ENCODE measurements at regions not wholly inside any gene's neighbourhood (a gene's known extent, or its start where the extent isn't known, plus 50 kb on each side); places are given as distances from the start of the nearest gene placed in this dataset.

- Histone ChIP-seq H2AFZ (ENCODE audit: low read depth, low read length) (no peak overlapping the region), H3K36me3 (ENCODE audit: control insufficient read depth in 2 of 2, extremely low read depth in 1 of 2, insufficient read depth in 2 of 2, low read length in 2 of 2) (no peaks in the 10 kb centered on the region), H3K79me2 (ENCODE audit: control insufficient read depth, insufficient read depth, low read length) (no peaks in the 10 kb centered on the region), H3K9ac (replicated peaks; ENCODE audit: extremely low read depth, insufficient read depth, low read length) (no peak overlapping the region), H3K4me3 (replicated peaks in 1 of 3; ENCODE audit: insufficient read depth in 1 of 3, low read depth in 1 of 3, low read length in 3 of 3) (no peak overlapping the region), H3K4me2 (ENCODE audit: insufficient read depth, low read length) (no peak overlapping the region), H3K9me1 (replicated peaks; ENCODE audit: control insufficient read depth, extremely low read depth, insufficient read depth, low read length) (no peaks in the 10 kb centered on the region), H4K20me1 (replicated peaks; ENCODE audit: control insufficient read depth, extremely low read depth, insufficient read depth, low read length) (no peaks in the 10 kb centered on the region), H3K9me3 (replicated peaks; ENCODE audit: control insufficient read depth, insufficient read depth, low read length) (no peaks in the 10 kb centered on the region), H3K4me1 (ENCODE audit: control insufficient read depth, extremely low read depth, insufficient read depth, low read length) (no peaks in the 10 kb centered on the region), H3K27me3 (ENCODE audit: control insufficient read depth in 2 of 2, insufficient read depth in 2 of 2, low read length in 2 of 2) (no peaks in the 10 kb centered on the region), H3K27ac (ENCODE audit: insufficient read depth, low read depth, low read length) (no peak overlapping the region)
- CTCF ChIA-PET = no interaction called here
- dilution Hi-C loops (cut with MboI; ENCODE audit: extremely low pct_ligation_motif_present, low sequenced_read_pairs) (no loop called here), intact Hi-C loops (cut with micrococcal nuclease) (no loop called here)
- FAIRE-seq (no peak), DNase-seq (ENCODE audit: low read depth, low spot score) (no peak)
- no TSS peak for BruUV-seq (replicated peaks)
- TF ChIP-seq GATA2 (IDR thresholded peaks at IDR 0.05; ENCODE audit: insufficient read depth, insufficient read length, low read depth, low read length) = no peak
- TF ChIP-seq POLR2A (IDR thresholded peaks at IDR 0.05; ENCODE audit: low read depth, low read length) = no peak
- TF ChIP-seq, protein P1, sequence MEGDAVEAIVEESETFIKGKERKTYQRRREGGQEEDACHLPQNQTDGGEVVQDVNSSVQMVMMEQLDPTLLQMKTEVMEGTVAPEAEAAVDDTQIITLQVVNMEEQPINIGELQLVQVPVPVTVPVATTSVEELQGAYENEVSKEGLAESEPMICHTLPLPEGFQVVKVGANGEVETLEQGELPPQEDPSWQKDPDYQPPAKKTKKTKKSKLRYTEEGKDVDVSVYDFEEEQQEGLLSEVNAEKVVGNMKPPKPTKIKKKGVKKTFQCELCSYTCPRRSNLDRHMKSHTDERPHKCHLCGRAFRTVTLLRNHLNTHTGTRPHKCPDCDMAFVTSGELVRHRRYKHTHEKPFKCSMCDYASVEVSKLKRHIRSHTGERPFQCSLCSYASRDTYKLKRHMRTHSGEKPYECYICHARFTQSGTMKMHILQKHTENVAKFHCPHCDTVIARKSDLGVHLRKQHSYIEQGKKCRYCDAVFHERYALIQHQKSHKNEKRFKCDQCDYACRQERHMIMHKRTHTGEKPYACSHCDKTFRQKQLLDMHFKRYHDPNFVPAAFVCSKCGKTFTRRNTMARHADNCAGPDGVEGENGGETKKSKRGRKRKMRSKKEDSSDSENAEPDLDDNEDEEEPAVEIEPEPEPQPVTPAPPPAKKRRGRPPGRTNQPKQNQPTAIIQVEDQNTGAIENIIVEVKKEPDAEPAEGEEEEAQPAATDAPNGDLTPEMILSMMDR (IDR thresholded peaks at IDR 0.05; ENCODE audit: extremely low read depth in 1 of 2, insufficient read depth in 1 of 2, low read depth in 1 of 2, low read length in 2 of 2) = no peak
- no peak for TF ChIP-seq EZH2 (IDR thresholded peaks at IDR 0.05; ENCODE audit: borderline replicate concordance, low read depth, low read length, severe bottlenecking)
- TF ChIP-seq FOS (IDR thresholded peaks at IDR 0.05; ENCODE audit: borderline replicate concordance, insufficient read depth, low read length) = no peak
- no peak for TF ChIP-seq POLR2AphosphoS5 (IDR thresholded peaks at IDR 0.05; ENCODE audit: insufficient read depth, low read depth, low read length)
- POLR2A ChIA-PET = no interaction called here
These were observed 102.9 kb downstream of the LRRN1 start for GRCh38 chr3:3902161-3902560.

GRCh38 chr3:3906171-3906570 is 106.9 kb downstream of the LRRN1 start:
- Histone ChIP-seq H3K36me3 (ENCODE audit: control insufficient read depth in 2 of 2, extremely low read depth in 1 of 2, insufficient read depth in 2 of 2, low read length in 2 of 2) (no peaks in the 10 kb centered on the region), H3K79me2 (ENCODE audit: control insufficient read depth, insufficient read depth, low read length) (no peaks in the 10 kb centered on the region), H3K9me1 (replicated peaks; ENCODE audit: control insufficient read depth, extremely low read depth, insufficient read depth, low read length) (no peaks in the 10 kb centered on the region), H3K27me3 (ENCODE audit: control insufficient read depth in 2 of 2, insufficient read depth in 2 of 2, low read length in 2 of 2) (no peaks in the 10 kb centered on the region), H2AFZ (ENCODE audit: low read depth, low read length) (no peak overlapping the region), H4K20me1 (replicated peaks; ENCODE audit: control insufficient read depth, extremely low read depth, insufficient read depth, low read length) (no peaks in the 10 kb centered on the region), H3K27ac (ENCODE audit: insufficient read depth, low read depth, low read length) (no peak overlapping the region), H3K4me2 (ENCODE audit: insufficient read depth, low read length) (no peak overlapping the region), H3K9me3 (replicated peaks; ENCODE audit: control insufficient read depth, insufficient read depth, low read length) (peaks cover 3% of the 10 kb centered on the region), H3K9ac (replicated peaks; ENCODE audit: extremely low read depth, insufficient read depth, low read length) (no peak overlapping the region), H3K4me3 (replicated peaks in 1 of 3; ENCODE audit: insufficient read depth in 1 of 3, low read depth in 1 of 3, low read length in 3 of 3) (no peak overlapping the region), H3K4me1 (ENCODE audit: control insufficient read depth, extremely low read depth, insufficient read depth, low read length) (no peaks in the 10 kb centered on the region)
- ChIA-PET CTCF (no interaction called here), POLR2A (no interaction called here)
- intact Hi-C loops (cut with micrococcal nuclease) = no loop called here
- FAIRE-seq (no peak), DNase-seq (ENCODE audit: low read depth, low spot score) (no peak)
- TF ChIP-seq FOS (IDR thresholded peaks at IDR 0.05; ENCODE audit: borderline replicate concordance, insufficient read depth, low read length) (no peak), EZH2 (IDR thresholded peaks at IDR 0.05; ENCODE audit: borderline replicate concordance, low read depth, low read length, severe bottlenecking) (no peak), POLR2AphosphoS5 (IDR thresholded peaks at IDR 0.05; ENCODE audit: insufficient read depth, low read depth, low read length) (no peak), JUN (IDR thresholded peaks at IDR 0.05; ENCODE audit: borderline replicate concordance, insufficient read depth, insufficient read length, low read depth) (no peak), POLR2A (IDR thresholded peaks at IDR 0.05; ENCODE audit: low read depth, low read length) (no peak), GATA2 (IDR thresholded peaks at IDR 0.05; ENCODE audit: insufficient read depth, insufficient read length, low read depth, low read length) (no peak), MYC (IDR thresholded peaks at IDR 0.05; ENCODE audit: low read depth, low read length) (no peak)
- TF ChIP-seq, protein P2, sequence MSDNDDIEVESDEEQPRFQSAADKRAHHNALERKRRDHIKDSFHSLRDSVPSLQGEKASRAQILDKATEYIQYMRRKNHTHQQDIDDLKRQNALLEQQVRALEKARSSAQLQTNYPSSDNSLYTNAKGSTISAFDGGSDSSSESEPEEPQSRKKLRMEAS (IDR thresholded peaks at IDR 0.05; ENCODE audit: insufficient read depth, insufficient read length) = no peak
- TF ChIP-seq, protein P1 (IDR thresholded peaks at IDR 0.05; ENCODE audit: extremely low read depth in 1 of 2, insufficient read depth in 1 of 2, low read depth in 1 of 2, low read length in 2 of 2) = no peak
- no TSS peak for BruUV-seq (replicated peaks)
- dilution Hi-C loops (cut with MboI; ENCODE audit: extremely low pct_ligation_motif_present, low sequenced_read_pairs) = no loop called here
